HL-60 (cell line): ENCODE measurements at regions not wholly inside any gene's neighbourhood (a gene's known extent, or its start where the extent isn't known, plus 50 kb on each side); places are given as distances from the start of the nearest gene placed in this dataset.

Experiments used
- DNase-seq, 2 experiments: peaks; one replicate each; pipeline ENCODE4 v3.0.0-alpha.2; 2010 to 2020; ENCODE audit warnings: low read depth in 1 of 2, low spot score in 1 of 2
- H3K27ac ChIP-seq: fragments of 250-450 bp; sonication (Bioruptor Pico); replicated peaks from 2 replicates; pipeline ENCODE4 v1.5.1; 2020; ENCODE audit warnings: mild to moderate bottlenecking, moderate library complexity
- H3K27me3 ChIP-seq: fragments of 250-450 bp; sonication (Bioruptor Pico); 2 replicates; pipeline ENCODE4 v1.5.1; 2021; ENCODE audit warnings: mild to moderate bottlenecking, moderate library complexity; ENCODE audit not compliant: insufficient read depth, poor library complexity, severe bottlenecking
- H3K4me3 ChIP-seq: replicated peaks from 2 replicates; pipeline ENCODE4 v1.5.1; 2011; ENCODE audit warnings: mild to moderate bottlenecking, control low read depth, low read length; ENCODE audit not compliant: insufficient read depth
- GABPA ChIP-seq: IDR thresholded peaks from 2 replicates; pipeline ENCODE4 v1.6.1; 2012; ENCODE audit warnings: low read depth
- POLR2AphosphoS5 ChIP-seq: IDR thresholded peaks from 2 replicates; pipeline ENCODE4 v1.6.1; 2012; ENCODE audit warnings: low read depth
- SPI1 ChIP-seq: IDR thresholded peaks from 2 replicates; pipeline ENCODE4 v1.6.1; 2012; ENCODE audit warnings: low read depth, mild to moderate bottlenecking, borderline replicate concordance
- TF ChIP-seq, protein P1 (sequence below): IDR thresholded peaks from one replicate; pipeline ENCODE4 v1.5.1; 2011; ENCODE audit warnings: low read length, control low read depth, inconsistent platforms; ENCODE audit not compliant: insufficient read depth
- TF ChIP-seq, protein P2 (sequence below): IDR thresholded peaks from 2 replicates; pipeline ENCODE4 v1.6.1; 2012; ENCODE audit warnings: low read depth; ENCODE audit not compliant: insufficient replicate concordance

- no peaks in the 10 kb centered on the region for H3K27me3 ChIP-seq
- DNase-seq: no peak
- no peak for TF ChIP-seq SPI1
- TF ChIP-seq, protein P1, sequence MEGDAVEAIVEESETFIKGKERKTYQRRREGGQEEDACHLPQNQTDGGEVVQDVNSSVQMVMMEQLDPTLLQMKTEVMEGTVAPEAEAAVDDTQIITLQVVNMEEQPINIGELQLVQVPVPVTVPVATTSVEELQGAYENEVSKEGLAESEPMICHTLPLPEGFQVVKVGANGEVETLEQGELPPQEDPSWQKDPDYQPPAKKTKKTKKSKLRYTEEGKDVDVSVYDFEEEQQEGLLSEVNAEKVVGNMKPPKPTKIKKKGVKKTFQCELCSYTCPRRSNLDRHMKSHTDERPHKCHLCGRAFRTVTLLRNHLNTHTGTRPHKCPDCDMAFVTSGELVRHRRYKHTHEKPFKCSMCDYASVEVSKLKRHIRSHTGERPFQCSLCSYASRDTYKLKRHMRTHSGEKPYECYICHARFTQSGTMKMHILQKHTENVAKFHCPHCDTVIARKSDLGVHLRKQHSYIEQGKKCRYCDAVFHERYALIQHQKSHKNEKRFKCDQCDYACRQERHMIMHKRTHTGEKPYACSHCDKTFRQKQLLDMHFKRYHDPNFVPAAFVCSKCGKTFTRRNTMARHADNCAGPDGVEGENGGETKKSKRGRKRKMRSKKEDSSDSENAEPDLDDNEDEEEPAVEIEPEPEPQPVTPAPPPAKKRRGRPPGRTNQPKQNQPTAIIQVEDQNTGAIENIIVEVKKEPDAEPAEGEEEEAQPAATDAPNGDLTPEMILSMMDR: no peak
- TF ChIP-seq GABPA: no peak
- TF ChIP-seq, protein P2, sequence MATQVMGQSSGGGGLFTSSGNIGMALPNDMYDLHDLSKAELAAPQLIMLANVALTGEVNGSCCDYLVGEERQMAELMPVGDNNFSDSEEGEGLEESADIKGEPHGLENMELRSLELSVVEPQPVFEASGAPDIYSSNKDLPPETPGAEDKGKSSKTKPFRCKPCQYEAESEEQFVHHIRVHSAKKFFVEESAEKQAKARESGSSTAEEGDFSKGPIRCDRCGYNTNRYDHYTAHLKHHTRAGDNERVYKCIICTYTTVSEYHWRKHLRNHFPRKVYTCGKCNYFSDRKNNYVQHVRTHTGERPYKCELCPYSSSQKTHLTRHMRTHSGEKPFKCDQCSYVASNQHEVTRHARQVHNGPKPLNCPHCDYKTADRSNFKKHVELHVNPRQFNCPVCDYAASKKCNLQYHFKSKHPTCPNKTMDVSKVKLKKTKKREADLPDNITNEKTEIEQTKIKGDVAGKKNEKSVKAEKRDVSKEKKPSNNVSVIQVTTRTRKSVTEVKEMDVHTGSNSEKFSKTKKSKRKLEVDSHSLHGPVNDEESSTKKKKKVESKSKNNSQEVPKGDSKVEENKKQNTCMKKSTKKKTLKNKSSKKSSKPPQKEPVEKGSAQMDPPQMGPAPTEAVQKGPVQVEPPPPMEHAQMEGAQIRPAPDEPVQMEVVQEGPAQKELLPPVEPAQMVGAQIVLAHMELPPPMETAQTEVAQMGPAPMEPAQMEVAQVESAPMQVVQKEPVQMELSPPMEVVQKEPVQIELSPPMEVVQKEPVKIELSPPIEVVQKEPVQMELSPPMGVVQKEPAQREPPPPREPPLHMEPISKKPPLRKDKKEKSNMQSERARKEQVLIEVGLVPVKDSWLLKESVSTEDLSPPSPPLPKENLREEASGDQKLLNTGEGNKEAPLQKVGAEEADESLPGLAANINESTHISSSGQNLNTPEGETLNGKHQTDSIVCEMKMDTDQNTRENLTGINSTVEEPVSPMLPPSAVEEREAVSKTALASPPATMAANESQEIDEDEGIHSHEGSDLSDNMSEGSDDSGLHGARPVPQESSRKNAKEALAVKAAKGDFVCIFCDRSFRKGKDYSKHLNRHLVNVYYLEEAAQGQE: no peak
- no peak for TF ChIP-seq POLR2AphosphoS5
- no peak overlapping the region for H3K27ac ChIP-seq
- no peak overlapping the region for H3K4me3 ChIP-seq
These were observed 62.1 kb downstream of the GAS1 start for GRCh38 chr9:86885232-86885631.

DNA sequence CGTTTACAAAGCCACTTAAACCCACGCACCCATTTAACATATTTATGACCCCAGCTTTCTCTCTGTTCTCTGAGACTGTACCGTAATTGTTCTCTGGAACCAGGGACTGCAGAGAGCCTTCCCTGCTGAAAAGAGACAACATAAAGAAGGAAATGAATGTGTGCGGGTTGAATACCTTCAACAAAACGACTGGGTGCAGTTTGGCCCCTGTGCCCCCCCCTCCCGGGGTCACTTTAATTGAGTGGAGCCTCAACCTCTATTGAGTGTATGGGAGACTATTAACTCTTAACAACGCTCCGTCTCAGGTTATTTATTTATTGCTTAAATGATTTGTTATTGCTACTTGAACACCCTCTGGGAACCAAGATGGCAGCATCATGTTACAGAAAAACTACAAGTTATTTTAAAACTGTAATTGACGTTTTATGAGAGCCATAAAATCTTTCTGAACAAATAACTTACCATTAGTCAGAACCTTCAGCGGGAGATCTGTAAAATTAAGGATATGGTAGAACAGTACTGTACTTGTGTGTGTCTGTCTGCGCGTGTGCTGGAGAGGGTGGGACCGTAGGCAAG is 70.6 kb downstream of the GAS1 start:
- TF ChIP-seq GABPA (no peak), SPI1 (no peak), POLR2AphosphoS5 (no peak)
- TF ChIP-seq, protein P2: no peak
- TF ChIP-seq, protein P1: no peak
- no peak overlapping the region for H3K4me3 ChIP-seq
- H3K27ac ChIP-seq: no peak overlapping the region
- DNase-seq: no peak
- no peaks in the 10 kb centered on the region for H3K27me3 ChIP-seq

GRCh38 chr9:86868616-86869015 is 78.7 kb downstream of the GAS1 start:
- no peak overlapping the region for H3K27ac ChIP-seq
- TF ChIP-seq, protein P2: no peak
- TF ChIP-seq GABPA (no peak), POLR2AphosphoS5 (no peak), SPI1 (no peak)
- TF ChIP-seq, protein P1: no peak
- no peak for DNase-seq
- peaks cover 3% of the 10 kb centered on the region for H3K27me3 ChIP-seq
- no peak overlapping the region for H3K4me3 ChIP-seq
